LHCN-M2 (cell line): ENCODE measurements at regions not wholly inside any gene's neighbourhood (a gene's known extent, or its start where the extent isn't known, plus 50 kb on each side); places are given as distances from the start of the nearest gene placed in this dataset.
"Not testable (repeated sequence)": the region's sequence is repeated elsewhere in the genome, so short reads cannot be mapped to it uniquely, and the experiment has no call there.

Experiments used
- DNase-seq: peaks from one replicate; pipeline ENCODE4 v3.0.0-alpha.2; 2012; ENCODE audit warnings: low read depth

GRCh38 chr5:116709082-116709481, 134.5 kb upstream of the SEMA6A start:
- no peak for DNase-seq

- not testable (repeated sequence) for DNase-seq
Measured at GRCh38 chr5:116705121-116705519, 130.5 kb upstream of the SEMA6A start.

GRCh38 chr5:116703941-116704340, 129.3 kb upstream of the SEMA6A start:
- no peak for DNase-seq

- DNase-seq, result no peak
Measured at GRCh38 chr5:116703328-116703727, 128.7 kb upstream of the SEMA6A start.

- no peak for DNase-seq
Measured at GRCh38 chr5:116702776-116703175, 128.2 kb upstream of the SEMA6A start.

GRCh38 chr5:116699332-116699731, 124.7 kb upstream of the SEMA6A start:
- DNase-seq, result no peak

GRCh38 chr5:116696366-116696765, 121.7 kb upstream of the SEMA6A start:
- DNase-seq, result no peak

GRCh38 chr5:116695681-116696080, 121.1 kb upstream of the SEMA6A start:
- DNase-seq, result no peak

- DNase-seq, result no peak
Measured at GRCh38 chr5:116686438-116686837, 111.8 kb upstream of the SEMA6A start.

- DNase-seq, result no peak
Measured at GRCh38 chr5:116685931-116686330, 111.3 kb upstream of the SEMA6A start.

GRCh38 chr5:116685069-116685468, 110.4 kb upstream of the SEMA6A start:
- DNase-seq, result no peak

GRCh38 chr5:116681334-116682013, 106.9 kb upstream of the SEMA6A start:
- no peak for DNase-seq

- no peak for DNase-seq
Measured at GRCh38 chr5:116675626-116675910, 100.9 kb upstream of the SEMA6A start.

GRCh38 chr5:116674881-116675625, 100.4 kb upstream of the SEMA6A start:
- DNase-seq, result no peak

GRCh38 chr5:116673453-116673852, 98.8 kb upstream of the SEMA6A start:
- DNase-seq, result no peak

GRCh38 chr5:116672203-116672602, 97.6 kb upstream of the SEMA6A start:
- no peak for DNase-seq

- no peak for DNase-seq
Measured at GRCh38 chr5:116671211-116671736, 96.7 kb upstream of the SEMA6A start.

GRCh38 chr5:116669261-116670031, 94.8 kb upstream of the SEMA6A start:
- no peak for DNase-seq

GRCh38 chr5:116668390-116668789, 93.8 kb upstream of the SEMA6A start:
- DNase-seq, result no peak

GRCh38 chr5:116666901-116667300, 92.3 kb upstream of the SEMA6A start:
- DNase-seq, result no peak

GRCh38 chr5:116664988-116665387, 90.4 kb upstream of the SEMA6A start:
- no peak for DNase-seq

- no peak for DNase-seq
Measured at GRCh38 chr5:116663081-116663480, 88.5 kb upstream of the SEMA6A start.

- no peak for DNase-seq
Measured at GRCh38 chr5:116661419-116661818, 86.8 kb upstream of the SEMA6A start.
